HepG2 (cell line): ENCODE measurements at regions not wholly inside any gene's neighbourhood (a gene's known extent, or its start where the extent isn't known, plus 50 kb on each side); places are given as distances from the start of the nearest gene placed in this dataset.

ENCODE experiments used
- CTCF ChIP-seq: sonication (generic); formaldehyde crosslinking; IDR thresholded peaks from 2 replicates; pipeline ENCODE4 v1.5.0; 2020; ENCODE audit warnings: mild to moderate bottlenecking, missing genetic modification reagents, moderate library complexity
- POLR2AphosphoS2 ChIP-seq: IDR thresholded peaks from 2 replicates; pipeline ENCODE4 v1.6.1; 2011; ENCODE audit warnings: low read depth, low read length, improper control_type of control experiment
- ZBTB44 ChIP-seq: sonication (generic); formaldehyde crosslinking; IDR thresholded peaks from 2 replicates; pipeline ENCODE4 v1.4.0; 2020; ENCODE audit warnings: missing genetic modification reagents
- ZFX ChIP-seq: sonication (generic); formaldehyde crosslinking; IDR thresholded peaks from 2 replicates; pipeline ENCODE4 v1.4.0; 2020; ENCODE audit warnings: mild to moderate bottlenecking, low read depth, missing genetic modification reagents, moderate library complexity

GRCh38 chr18:41146301-41146700 is 808.7 kb upstream of the PIK3C3 start:
- no peak for TF ChIP-seq ZBTB44 (CRISPR knock-in tag)
- no peak for TF ChIP-seq CTCF (CRISPR knock-in tag)
- TF ChIP-seq ZFX: no peak
- no peak for TF ChIP-seq POLR2AphosphoS2
